Erythroblast (primary cell): ENCODE measurements at regions not wholly inside any gene's neighbourhood (a gene's known extent, or its start where the extent isn't known, plus 50 kb on each side); places are given as distances from the start of the nearest gene placed in this dataset.

Experiments used
- DNase-seq, 2 experiments: peaks; one replicate each; lab custom pipeline; 2025; lab: John Stamatoyannopoulos, UW
- GATA1 ChIP-seq: IDR thresholded peaks from 2 replicates; pipeline ENCODE4 v1.6.1; 2011; ENCODE audit warnings: low read depth, mild to moderate bottlenecking, control low read depth, low read length, moderate library complexity
- POLR2A ChIP-seq: IDR thresholded peaks from 2 replicates; pipeline ENCODE4 v1.6.1; 2011; ENCODE audit warnings: mild to moderate bottlenecking, low read length

GRCh38 chr3:96700322-96701315 is 113.8 kb upstream of the EPHA6 start:
- no peak for TF ChIP-seq GATA1
- no peak for TF ChIP-seq POLR2A
- DNase-seq = no peak

- no peak for DNase-seq
- TF ChIP-seq GATA1 (no peak), POLR2A (no peak)
These were observed 108.5 kb upstream of the EPHA6 start for GRCh38 chr3:96705895-96706294.

- DNase-seq = no peak
- no peak for TF ChIP-seq POLR2A
- TF ChIP-seq GATA1 = no peak
These were observed 107.9 kb upstream of the EPHA6 start for GRCh38 chr3:96706509-96706908.

DNA sequence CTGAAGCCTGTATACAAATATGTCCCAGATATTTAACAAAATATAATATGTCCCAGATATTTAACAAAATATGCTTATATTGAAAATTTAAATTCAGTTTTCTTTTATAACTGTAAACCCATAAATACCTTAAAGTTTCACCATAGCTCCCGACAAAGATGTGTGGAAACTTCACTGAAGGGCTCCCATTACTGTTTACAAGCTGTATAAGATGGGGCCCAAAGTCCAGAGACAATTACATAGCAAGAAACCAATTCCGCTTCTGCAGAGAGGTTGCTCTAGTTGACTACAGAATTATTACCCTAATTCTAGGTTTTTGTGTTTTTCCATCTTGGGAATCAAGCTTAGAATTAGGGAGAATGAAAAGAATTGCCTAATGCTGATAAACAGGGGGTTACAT is 102.6 kb upstream of the EPHA6 start:
- no peak for TF ChIP-seq GATA1
- no peak for TF ChIP-seq POLR2A
- DNase-seq = no peak

DNA sequence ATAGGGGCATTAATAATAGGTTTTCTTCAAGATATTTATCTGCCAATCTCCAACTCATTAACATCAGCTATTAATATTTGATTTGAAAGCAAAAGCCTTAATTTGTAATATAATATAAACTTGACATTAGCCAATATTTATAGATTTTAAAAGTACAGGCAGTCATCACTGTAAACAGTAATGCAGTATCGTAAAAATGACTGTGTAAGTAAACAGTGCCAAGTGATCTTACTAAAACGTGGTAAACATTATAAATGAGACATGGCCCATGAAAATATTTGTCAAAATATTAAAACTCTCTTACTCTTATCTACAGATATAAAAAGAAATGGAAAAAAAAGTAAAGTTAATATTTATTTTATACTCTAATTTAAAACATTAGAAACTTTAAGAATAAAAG is 101.6 kb upstream of the EPHA6 start:
- DNase-seq = no peak
- no peak for TF ChIP-seq POLR2A

DNA sequence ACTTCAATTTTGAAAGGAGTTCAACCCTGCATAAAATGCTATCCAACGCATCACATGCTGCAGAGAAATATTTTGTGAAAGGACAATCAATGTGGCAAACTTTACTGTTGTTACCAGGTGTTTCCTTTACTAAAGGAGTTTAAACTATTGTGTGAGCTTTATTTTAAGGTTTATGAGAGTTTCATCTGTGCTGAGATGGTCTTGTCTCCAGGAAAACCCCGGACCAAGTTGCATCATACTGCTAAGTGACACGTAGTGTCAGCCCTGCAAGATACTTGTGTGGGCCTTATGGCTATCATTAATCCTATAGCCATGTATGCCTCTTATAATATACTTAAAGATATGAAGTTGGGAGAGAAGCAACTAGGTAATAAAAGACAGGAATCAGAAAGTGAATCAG is 94.5 kb upstream of the EPHA6 start:
- TF ChIP-seq POLR2A = no peak
- TF ChIP-seq GATA1 = no peak

GRCh38 chr3:96731031-96731430 is 83.4 kb upstream of the EPHA6 start:
- DNase-seq = no peak
- TF ChIP-seq GATA1 (no peak), POLR2A (no peak)

More for the DNA sequence above, 94.5 kb upstream of the EPHA6 start:
- DNase-seq = no peak

GRCh38 chr3:96734273-96735009 is 80.0 kb upstream of the EPHA6 start:
- no peak for DNase-seq
- TF ChIP-seq POLR2A = no peak
- no peak for TF ChIP-seq GATA1

- TF ChIP-seq POLR2A (no peak), GATA1 (no peak)
- no peak for DNase-seq
These were observed 66.3 kb upstream of the EPHA6 start for GRCh38 chr3:96748139-96748538.

- no peak for DNase-seq
- TF ChIP-seq POLR2A = no peak
- TF ChIP-seq GATA1 = no peak
These were observed 64.2 kb upstream of the EPHA6 start for GRCh38 chr3:96750094-96750767.

GRCh38 chr3:96753124-96753523 is 61.3 kb upstream of the EPHA6 start:
- TF ChIP-seq GATA1 (no peak), POLR2A (no peak)
- DNase-seq = no peak

DNA sequence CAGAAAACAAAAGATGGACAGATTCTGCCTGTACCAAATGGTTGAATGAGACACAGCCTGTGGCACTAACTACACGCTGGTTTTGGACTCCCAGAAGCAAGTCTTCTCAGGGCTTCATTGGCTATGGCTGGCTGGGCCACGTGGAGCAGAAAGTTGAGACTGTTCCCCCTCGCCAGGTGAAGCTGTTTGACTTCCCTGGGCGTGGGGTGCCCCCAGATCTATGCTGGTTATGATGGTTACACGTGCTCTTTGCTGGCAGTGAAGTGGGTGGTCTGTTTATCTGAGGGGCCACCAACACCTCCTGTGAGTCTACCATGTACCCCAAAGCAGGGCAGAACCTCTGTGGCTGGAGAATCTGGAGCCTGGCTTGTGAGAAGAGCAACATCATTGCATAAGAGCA is 60.3 kb upstream of the EPHA6 start:
- TF ChIP-seq GATA1 (no peak), POLR2A (no peak)
- DNase-seq = no peak

DNA sequence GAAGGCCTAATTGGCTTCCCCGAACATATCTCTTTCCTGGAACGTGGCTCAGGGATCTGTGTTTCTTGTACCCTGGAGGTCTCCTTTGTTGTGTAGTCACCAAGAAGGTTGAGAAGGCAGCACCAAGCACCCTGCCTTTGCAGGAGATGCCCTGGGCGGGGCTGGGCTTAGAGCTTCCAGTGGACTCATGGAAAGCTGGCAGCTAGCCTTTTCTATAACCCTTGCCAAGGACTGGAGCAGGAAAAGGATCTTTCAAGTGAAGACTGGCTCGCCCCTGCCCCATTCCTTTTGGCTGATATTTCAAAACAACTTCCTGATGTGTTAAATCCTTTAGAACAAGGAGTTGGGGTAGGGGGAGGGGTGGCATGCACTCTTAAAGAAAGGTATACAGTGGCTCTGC is 58.9 kb upstream of the EPHA6 start:
- TF ChIP-seq GATA1 (no peak), POLR2A (no peak)
- no peak for DNase-seq
